Epithelial cell of proximal tubule (primary cell): ENCODE measurements at regions not wholly inside any gene's neighbourhood (a gene's known extent, or its start where the extent isn't known, plus 50 kb on each side); places are given as distances from the start of the nearest gene placed in this dataset.

Source experiments
- DNase-seq: peaks from one replicate; pipeline ENCODE4 v3.0.0-alpha.2; 2011; ENCODE audit warnings: low read depth
- H3K4me3 ChIP-seq: 2 replicates; pipeline ENCODE4 v1.5.1; 2011; ENCODE audit warnings: low read depth, mild to moderate bottlenecking, low read length
- CTCF ChIP-seq: conservative IDR thresholded peaks from 2 replicates; pipeline ENCODE4 v1.5.1; 2012; ENCODE audit warnings: low read depth, mild to moderate bottlenecking, low read length

GRCh38 chr17:70552230-70552981 lies 383.1 kb downstream of the KCNJ2 start:
- H3K4me3 ChIP-seq = no peak overlapping the region
- TF ChIP-seq CTCF = peak; percentile 58
- no peak for DNase-seq

- TF ChIP-seq CTCF = no peak
- no peak overlapping the region for H3K4me3 ChIP-seq
- no peak for DNase-seq
Observed at GRCh38 chr17:70552982-70553334, 383.6 kb downstream of the KCNJ2 start.

GRCh38 chr17:70555723-70556122 lies 386.4 kb downstream of the KCNJ2 start:
- no peak overlapping the region for H3K4me3 ChIP-seq
- TF ChIP-seq CTCF = no peak
- DNase-seq = no peak

DNA sequence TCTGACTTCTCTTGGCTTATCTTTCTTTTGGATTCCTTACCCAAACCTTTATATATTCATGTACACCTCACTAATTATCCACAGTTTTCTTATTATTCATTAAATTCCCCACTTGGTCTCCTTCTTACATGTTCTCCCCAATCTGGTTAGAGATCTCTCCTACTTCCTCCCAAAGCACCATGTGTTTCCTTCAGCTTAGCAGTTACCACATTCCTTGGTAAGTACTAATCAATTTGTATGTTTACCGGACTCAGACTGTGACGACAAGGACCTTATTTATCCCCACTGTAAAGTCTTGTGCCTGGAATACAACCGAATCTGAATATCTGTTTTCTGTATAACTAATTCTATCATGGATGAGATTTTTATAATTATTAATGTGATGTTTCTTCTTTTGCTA lies 389.5 kb downstream of the KCNJ2 start:
- DNase-seq = no peak
- no peak for TF ChIP-seq CTCF
- H3K4me3 ChIP-seq = no peak overlapping the region

- H3K4me3 ChIP-seq = no peak overlapping the region
- DNase-seq = no peak
- no peak for TF ChIP-seq CTCF
Observed at GRCh38 chr17:70560471-70560870, 391.1 kb downstream of the KCNJ2 start.

DNA sequence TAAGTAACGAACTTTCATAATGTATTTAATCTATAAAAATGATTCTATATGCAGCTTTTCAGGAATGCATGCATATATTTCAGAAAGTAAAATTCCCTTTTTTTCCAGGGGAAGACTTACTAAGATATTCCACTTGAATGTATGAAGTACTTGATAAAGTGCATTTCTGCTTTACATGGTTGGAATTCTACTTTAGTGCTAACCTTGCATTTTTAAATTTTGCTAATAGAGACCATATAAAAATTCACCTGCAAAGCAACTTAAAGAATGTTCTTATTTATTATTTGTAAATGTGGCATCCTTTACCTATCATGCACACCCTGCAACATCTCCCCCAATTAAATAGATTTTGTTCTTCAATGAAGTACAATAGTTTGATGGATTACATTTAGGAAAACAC lies 392.8 kb downstream of the KCNJ2 start:
- no peak overlapping the region for H3K4me3 ChIP-seq
- no peak for TF ChIP-seq CTCF
- DNase-seq = no peak

DNA sequence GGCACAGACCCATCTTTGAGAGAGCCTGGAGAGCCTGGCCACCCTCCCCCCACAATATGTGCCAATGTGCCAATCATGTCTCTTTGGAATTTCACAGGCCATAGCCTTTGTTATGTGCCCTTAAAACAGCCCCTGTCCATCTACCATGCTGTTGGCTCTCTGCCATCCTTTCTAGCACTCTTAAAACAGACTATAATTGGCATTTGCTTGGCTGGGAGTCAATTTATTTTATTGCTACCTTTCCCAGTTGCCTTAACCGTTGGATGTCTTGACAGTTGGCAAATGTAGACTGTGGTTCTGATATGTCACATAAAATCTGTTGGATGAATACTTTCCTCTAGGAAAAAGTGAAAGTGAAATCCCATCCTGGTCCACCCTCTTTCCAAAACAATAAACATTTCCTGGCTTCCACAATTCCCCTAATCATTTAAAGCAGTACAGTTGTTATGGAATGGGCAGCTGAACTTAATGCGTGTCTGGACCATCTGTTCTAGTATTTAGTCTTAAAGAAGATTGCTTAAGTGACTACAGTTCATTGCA lies 394.0 kb downstream of the KCNJ2 start:
- no peak for TF ChIP-seq CTCF

More for the DNA sequence above, 394.0 kb downstream of the KCNJ2 start:
- DNase-seq = no peak
- no peak overlapping the region for H3K4me3 ChIP-seq
